GM21367 (cell line): ENCODE measurements at regions not wholly inside any gene's neighbourhood (a gene's known extent, or its start where the extent isn't known, plus 50 kb on each side); places are given as distances from the start of the nearest gene placed in this dataset.

Experiments
- ATAC-seq: cut with Tn5 transposase; IDR thresholded peaks from one replicate; pipeline ENCODE4 v1.9.1; 2021; ENCODE audit not compliant: unreplicated experiment

DNA sequence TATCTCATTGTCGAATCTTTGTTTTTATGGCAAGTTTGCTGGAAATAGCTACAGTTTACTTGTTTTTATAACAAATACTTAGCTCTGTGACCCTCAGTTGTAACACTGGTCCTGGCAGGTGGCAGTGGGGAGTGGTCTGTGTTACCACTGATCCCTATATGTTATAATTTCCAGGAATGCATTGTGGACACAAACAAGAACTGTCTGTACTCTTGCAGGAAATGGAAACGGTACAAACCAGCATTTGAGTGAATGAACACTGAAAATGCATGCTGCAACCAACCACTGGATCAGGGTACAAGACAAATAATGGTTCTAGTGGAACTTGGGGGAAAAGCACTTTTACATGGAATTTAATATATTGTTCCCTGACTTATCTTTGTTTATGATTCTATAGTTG lies 66.5 kb upstream of the PJA2 start:
- ATAC-seq: no peak

DNA sequence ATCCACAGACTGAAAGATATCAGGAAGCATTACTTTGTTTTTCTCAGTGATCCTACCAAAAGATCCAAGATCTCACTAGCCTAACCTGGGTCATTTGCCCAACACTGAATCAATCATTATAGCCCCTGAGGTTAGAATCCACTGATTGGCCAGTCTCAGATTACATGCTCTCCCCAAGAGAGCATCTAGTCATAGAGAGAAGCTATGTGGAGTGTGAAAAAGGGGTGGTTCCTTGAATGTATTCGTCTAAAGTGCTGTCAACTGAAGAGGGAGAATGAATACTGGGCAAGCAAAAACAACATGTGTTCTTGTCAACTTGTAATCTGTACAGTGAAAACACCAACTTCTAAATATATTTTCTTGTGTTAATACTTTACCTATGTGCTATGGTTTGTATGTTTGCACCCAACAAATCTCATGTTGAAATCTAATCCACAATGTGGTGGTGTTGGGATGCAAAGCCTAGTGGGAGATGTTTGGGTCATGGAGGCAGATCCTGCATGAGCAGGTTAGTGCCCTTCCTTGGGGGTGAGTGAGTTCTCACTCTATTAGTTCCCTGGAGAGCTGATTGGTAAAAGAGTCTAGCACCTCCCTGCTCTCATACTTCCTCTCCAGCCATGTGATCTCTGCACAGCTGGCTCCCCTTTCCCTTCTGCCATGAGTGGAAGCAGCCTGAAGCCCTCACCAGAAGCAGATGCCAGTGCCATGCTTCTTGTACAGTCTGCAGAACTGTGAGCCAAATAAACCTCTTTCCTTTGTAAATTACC lies 60.3 kb upstream of the PJA2 start:
- ATAC-seq: no peak

DNA sequence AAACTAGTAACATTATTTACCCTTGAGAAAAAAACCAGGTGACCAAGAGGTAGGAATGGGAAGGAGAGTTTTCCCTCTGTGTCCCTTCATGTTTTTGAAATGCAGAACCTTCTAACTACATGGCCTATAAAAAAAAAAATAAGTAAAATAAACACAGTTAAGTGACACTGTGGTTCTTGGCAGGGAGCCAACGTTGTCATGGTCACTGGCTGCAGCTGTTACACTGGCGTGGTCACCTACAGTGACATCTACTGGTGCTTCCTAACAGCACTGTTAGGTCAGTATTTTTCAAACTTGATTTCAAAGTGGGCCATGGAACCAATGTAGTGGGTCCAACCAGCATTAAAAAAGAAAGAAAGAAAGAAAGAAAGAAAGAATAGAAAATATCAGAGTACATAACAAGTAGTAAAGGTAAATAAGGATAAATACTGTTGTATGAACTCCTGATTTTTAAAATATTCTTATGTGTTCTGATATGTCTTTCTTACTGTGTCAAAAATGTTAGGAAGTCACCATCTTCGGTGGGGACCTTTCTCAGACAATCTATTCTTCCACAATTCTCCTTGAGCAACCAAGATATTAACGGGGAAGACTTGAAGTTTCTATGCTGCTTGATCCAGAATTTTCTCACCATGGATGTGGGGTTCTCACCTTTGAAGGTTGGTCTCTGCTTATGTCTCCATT lies 59.1 kb upstream of the PJA2 start:
- peak; percentile 95 for ATAC-seq

GRCh38 chr5:109468288-109468676 lies 58.5 kb upstream of the PJA2 start:
- no peak for ATAC-seq

DNA sequence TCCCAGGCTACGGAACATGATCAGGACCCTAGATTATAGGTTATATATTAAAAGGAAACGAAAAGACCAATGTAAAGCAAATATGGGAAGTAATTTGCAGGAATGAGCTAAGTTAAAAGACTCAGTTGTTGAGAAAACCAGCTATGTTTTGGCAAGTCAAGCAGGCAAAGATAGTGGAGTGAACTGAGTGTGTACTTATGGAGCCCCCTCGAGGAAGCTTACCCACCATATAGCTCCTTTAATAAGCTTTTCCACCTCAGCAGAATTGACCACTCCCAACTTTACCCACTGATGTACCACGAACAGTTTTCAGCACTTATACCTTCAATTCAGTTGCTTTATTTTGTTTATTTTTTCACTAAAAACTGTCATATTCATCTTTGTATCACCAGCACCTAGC lies 57.3 kb upstream of the PJA2 start:
- ATAC-seq: no peak
